ENCODE measurements at regions not wholly inside any gene's neighbourhood (a gene's known extent, or its start where the extent isn't known, plus 50 kb on each side); places are given as distances from the start of the nearest gene placed in this dataset.

DNA sequence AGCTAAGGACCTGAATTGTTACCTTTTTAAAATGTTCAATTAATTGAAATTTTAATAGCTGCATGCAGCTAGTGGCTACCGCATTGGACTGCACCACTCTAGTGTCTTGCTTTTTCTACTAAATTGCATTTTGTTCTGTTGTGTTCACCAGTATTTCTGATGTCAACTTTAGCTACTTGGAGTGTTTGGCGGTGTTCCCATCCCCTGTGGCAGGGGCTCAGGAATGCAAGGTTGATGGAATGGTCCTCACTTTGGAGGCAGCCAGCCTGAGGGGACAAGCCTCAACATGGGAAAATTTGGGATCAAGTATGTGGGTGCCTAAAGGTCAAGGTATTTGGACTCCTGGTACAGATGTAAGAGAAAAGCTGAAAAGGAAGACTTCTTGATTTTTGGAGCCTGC, 194.6 kb upstream of the PRNP start:
- TF ChIP-seq, protein P1, sequence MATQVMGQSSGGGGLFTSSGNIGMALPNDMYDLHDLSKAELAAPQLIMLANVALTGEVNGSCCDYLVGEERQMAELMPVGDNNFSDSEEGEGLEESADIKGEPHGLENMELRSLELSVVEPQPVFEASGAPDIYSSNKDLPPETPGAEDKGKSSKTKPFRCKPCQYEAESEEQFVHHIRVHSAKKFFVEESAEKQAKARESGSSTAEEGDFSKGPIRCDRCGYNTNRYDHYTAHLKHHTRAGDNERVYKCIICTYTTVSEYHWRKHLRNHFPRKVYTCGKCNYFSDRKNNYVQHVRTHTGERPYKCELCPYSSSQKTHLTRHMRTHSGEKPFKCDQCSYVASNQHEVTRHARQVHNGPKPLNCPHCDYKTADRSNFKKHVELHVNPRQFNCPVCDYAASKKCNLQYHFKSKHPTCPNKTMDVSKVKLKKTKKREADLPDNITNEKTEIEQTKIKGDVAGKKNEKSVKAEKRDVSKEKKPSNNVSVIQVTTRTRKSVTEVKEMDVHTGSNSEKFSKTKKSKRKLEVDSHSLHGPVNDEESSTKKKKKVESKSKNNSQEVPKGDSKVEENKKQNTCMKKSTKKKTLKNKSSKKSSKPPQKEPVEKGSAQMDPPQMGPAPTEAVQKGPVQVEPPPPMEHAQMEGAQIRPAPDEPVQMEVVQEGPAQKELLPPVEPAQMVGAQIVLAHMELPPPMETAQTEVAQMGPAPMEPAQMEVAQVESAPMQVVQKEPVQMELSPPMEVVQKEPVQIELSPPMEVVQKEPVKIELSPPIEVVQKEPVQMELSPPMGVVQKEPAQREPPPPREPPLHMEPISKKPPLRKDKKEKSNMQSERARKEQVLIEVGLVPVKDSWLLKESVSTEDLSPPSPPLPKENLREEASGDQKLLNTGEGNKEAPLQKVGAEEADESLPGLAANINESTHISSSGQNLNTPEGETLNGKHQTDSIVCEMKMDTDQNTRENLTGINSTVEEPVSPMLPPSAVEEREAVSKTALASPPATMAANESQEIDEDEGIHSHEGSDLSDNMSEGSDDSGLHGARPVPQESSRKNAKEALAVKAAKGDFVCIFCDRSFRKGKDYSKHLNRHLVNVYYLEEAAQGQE (IDR thresholded peaks at IDR 0.05; ENCODE audit: low read depth, low read length): no peak
- TF ChIP-seq, protein P2, sequence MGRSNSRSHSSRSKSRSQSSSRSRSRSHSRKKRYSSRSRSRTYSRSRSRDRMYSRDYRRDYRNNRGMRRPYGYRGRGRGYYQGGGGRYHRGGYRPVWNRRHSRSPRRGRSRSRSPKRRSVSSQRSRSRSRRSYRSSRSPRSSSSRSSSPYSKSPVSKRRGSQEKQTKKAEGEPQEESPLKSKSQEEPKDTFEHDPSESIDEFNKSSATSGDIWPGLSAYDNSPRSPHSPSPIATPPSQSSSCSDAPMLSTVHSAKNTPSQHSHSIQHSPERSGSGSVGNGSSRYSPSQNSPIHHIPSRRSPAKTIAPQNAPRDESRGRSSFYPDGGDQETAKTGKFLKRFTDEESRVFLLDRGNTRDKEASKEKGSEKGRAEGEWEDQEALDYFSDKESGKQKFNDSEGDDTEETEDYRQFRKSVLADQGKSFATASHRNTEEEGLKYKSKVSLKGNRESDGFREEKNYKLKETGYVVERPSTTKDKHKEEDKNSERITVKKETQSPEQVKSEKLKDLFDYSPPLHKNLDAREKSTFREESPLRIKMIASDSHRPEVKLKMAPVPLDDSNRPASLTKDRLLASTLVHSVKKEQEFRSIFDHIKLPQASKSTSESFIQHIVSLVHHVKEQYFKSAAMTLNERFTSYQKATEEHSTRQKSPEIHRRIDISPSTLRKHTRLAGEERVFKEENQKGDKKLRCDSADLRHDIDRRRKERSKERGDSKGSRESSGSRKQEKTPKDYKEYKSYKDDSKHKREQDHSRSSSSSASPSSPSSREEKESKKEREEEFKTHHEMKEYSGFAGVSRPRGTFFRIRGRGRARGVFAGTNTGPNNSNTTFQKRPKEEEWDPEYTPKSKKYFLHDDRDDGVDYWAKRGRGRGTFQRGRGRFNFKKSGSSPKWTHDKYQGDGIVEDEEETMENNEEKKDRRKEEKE (IDR thresholded peaks at IDR 0.05): no peak
- TF ChIP-seq POLR2A (IDR thresholded peaks at IDR 0.05; ENCODE audit: low read depth, low read length) (no peak), NFIC (IDR thresholded peaks at IDR 0.05; ENCODE audit: low read depth, low read length) (no peak)
- TF ChIP-seq, protein P3, sequence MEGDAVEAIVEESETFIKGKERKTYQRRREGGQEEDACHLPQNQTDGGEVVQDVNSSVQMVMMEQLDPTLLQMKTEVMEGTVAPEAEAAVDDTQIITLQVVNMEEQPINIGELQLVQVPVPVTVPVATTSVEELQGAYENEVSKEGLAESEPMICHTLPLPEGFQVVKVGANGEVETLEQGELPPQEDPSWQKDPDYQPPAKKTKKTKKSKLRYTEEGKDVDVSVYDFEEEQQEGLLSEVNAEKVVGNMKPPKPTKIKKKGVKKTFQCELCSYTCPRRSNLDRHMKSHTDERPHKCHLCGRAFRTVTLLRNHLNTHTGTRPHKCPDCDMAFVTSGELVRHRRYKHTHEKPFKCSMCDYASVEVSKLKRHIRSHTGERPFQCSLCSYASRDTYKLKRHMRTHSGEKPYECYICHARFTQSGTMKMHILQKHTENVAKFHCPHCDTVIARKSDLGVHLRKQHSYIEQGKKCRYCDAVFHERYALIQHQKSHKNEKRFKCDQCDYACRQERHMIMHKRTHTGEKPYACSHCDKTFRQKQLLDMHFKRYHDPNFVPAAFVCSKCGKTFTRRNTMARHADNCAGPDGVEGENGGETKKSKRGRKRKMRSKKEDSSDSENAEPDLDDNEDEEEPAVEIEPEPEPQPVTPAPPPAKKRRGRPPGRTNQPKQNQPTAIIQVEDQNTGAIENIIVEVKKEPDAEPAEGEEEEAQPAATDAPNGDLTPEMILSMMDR (IDR thresholded peaks at IDR 0.05 in 2 of 3, conservative IDR thresholded peaks at IDR 0.05 in 1 of 3; ENCODE audit: control insufficient read depth in 2 of 3, extremely low read depth in 1 of 3, insufficient read depth in 1 of 3, low read depth in 3 of 3, low read length in 3 of 3): no peak

Measured in GM12878 (cell line).